Stimulated activated CD4-positive, alpha-beta T cell treated with anti-CD3 and anti-CD28 coated beads, TNF-alpha, amount 100 ng/mL, for 48 hours (primary cell): ENCODE measurements at regions not wholly inside any gene's neighbourhood (a gene's known extent, or its start where the extent isn't known, plus 50 kb on each side); places are given as distances from the start of the nearest gene placed in this dataset.
"Not testable (repeated sequence)": the region's sequence is repeated elsewhere in the genome, so short reads cannot be mapped to it uniquely, and the experiment has no call there.

Source experiments
- DNase-seq, 3 donors: peaks; one replicate each; pipeline ENCODE4 v3.0.0-alpha.2; 2020; ENCODE audit warnings: low read depth in 3 of 3

- no peak for DNase-seq
Measured at GRCh38 chr11:93032580-93032979, 63.1 kb downstream of the MTNR1B start.

DNA sequence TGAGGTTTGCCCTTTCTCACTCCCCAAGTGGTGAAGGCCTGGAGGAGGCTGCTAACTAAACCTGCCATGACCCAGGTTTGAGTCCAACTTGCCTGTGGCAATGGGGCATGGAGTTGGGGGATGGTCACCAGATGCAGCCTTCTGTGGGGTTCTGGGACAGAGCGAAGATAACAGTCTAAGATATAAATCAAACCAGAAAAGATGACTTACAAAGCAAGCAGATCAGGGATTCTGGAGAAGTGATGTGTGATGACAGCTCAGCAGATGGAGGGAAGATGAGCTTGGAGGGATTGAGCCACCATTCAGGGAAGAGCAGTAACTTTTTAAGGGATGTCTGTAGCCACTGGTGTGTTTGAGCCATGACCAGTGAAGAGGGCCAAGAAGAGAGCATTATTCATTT is 63.6 kb downstream of the MTNR1B start:
- DNase-seq: no peak

- no peak for DNase-seq
Measured at GRCh38 chr11:93034031-93034722, 64.7 kb downstream of the MTNR1B start.

- DNase-seq: no peak
Measured at GRCh38 chr11:93034723-93035039, 65.2 kb downstream of the MTNR1B start.

DNA sequence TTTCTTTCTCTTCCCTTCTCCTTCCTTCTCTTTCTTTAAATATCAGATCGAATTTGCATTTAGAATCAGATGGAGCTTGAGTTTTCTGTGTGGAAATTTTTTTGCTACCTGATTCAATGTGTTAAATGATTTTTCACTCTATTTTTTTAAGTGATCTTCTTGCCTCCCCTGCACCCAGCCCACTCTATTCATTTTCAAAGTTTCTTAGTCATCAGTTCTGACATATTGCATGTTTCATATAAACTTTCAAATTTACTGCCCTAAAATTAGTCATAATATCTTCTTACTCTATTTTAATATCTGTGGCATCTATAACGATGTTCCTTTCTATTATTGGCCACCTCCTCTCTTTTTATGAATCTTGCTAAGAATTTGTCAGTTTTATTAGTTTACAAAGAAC is 69.1 kb downstream of the MTNR1B start:
- no peak for DNase-seq

DNA sequence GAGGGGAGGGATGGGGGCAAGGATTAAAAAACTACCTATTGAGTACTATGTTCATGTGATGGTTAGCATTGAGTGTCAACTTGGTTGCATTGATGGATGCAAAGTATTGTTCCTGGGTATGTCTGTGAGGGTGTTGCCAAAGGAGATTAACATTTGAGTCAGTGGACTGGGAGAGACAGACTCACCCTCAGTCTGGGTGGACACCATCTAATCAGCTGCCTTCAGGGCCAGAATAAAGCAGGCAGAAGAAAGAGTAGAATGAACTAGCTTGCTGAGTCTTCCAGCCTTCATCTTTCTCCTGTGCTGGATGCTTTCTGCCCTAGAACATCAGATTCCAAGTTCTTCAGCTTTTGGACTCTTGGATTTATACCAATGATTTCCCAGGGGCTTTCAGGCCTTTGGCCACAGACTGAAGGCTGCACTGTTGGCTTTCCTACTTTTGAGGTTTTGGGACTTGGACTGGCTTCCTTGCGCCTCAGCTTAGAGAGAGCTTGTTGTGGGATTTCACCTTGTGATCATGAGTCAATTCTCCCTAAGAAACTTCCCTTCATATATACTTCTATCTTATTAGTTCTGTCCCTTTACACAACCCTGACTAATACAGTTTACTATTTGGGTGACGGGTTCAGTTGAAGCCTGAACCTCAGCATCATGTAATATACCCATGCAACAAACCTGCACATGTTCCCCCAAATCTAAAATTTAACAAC is 70.2 kb downstream of the MTNR1B start:
- DNase-seq: no peak

DNA sequence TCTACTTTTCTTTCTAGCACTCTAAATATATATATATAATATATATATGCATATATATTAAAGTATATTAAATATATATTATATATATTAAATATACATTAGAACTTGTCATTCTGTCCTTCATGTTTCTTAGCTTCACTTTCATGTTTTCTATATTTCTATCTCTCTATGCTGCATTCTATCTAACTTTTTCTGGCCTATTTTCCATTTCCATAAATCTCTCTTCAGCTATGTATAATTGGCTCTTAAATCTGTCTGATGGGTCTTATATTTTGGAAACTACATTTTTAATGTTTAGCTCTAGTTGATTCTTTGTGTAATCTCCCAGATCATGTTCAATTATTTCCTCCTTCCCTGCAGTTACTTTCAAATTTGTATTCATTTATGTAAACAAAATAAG is 72.2 kb downstream of the MTNR1B start:
- no peak for DNase-seq

DNA sequence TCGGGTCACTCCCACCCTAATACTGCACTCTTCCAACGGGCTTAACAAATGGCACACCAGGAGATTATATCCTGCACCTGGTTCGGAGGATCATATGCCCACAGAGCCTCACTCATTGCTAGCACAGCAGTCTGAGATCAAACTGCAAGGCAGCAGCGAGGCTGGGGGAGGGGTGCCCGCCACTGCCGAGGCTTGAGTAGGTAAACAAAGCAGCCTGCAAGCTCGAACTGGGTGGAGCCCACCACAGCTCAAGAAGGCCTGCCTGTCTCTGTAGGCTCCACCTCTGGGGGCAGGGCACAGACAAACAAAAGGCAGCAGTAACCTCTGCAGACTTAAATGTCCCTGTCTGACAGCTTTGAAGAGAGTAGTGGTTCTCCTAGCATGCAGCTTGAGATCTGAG is 73.7 kb downstream of the MTNR1B start:
- not testable (repeated sequence) for DNase-seq

DNA sequence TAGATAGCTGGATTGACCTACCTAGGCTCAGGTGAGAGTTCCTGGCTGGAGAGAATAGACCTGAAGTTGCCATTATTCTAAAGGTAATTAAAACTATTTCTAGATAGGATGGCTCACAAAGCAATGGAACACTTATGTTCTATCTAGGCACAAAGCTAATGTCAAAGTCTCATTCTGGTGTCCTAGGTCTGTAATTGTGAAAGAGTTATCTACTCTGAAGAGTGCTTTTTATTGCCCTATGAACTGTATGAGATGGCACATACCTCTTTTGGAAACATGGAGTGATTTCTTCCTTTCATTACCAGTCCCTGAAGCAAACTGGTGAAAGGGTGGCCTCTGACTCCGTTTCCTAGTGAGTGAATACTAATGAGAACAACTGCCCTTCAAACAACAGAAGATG is 80.3 kb downstream of the MTNR1B start:
- no peak for DNase-seq

- DNase-seq: no peak
Measured at GRCh38 chr11:93051186-93051585, 81.7 kb downstream of the MTNR1B start.

- no peak for DNase-seq
Measured at GRCh38 chr11:93053864-93054263, 84.4 kb downstream of the MTNR1B start.

DNA sequence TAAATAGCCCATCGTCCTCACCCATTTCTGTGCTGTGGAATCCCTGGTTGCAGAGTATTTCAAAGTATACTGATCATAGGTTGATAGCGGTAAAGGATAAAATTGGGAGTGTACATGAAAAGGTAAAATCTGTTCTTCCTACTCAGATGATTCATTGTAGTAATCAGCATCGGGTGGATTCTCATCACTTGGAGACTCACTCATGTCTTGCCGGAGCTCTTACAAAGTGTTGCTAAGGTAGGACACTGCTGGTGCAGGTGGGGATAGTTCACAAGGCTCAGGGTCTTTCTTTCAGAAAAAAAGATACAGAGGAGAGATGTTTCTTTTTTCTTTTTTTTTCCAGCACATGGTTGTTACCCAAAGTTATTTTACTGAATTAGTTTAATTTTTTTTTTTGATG is 84.8 kb downstream of the MTNR1B start:
- no peak for DNase-seq

- DNase-seq: peak in 1 of 3 donors; percentile 14
Measured at GRCh38 chr11:93054881-93055280, 85.4 kb downstream of the MTNR1B start.

DNA sequence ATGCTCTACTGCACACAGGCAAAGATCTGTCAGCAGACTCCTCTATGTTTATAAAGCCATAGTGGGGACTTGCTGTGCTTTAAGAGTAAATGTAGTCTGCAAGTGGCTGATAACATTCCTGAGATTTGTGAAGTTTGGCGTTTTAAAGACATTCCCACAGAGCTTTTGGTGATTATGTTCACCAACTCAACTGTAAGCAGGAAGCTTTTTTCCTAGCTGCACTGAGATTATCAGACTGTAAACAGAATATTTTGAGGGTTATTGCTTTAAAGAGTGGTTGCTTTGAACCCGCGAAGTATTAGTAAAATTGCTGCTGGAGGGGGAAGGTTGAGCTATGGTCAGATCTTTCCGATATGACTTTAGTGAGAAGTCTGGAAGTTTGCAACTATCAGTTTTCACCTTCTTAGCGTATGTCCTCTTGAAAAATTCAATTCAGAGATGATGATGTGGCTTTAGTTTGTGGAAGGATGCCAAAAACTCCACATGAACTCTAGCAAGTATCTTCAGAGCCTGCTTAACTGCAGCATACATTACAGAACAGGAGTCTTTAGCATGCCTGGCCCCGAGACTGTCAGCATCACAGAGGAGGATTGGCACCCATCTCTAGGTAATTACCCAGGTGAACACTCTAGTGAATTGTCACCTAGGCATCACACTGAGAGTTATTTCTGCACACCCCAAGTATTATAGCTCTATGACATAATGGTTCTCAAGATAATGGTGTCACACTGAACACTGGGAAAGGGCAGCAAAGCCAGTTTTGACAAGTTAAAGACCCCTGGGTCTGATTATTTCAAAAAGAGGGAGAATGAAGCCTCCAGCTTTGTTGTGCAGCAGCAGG is 89.9 kb downstream of the MTNR1B start:
- no peak for DNase-seq

DNA sequence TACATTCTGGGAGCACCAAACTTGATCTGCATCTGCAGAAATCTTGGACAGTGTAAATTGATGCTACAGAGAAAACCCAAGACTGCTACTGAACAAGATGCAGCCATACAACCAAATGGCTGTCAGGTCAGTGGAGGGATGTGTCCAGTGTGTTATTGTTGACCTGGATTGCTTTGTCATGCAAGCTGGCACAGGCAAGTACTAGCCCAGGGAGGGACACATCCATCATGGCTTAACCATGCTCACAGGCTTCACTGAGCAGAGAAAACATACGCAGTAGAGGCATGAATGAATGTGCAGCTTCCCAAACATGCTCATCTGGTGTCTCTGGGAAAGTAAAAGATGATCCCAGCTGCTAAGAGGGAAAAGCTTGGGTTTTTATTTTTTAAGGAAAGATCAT is 93.6 kb downstream of the MTNR1B start:
- no peak for DNase-seq

GRCh38 chr11:93065074-93065674 is 95.7 kb downstream of the MTNR1B start:
- DNase-seq: not testable (repeated sequence)

DNA sequence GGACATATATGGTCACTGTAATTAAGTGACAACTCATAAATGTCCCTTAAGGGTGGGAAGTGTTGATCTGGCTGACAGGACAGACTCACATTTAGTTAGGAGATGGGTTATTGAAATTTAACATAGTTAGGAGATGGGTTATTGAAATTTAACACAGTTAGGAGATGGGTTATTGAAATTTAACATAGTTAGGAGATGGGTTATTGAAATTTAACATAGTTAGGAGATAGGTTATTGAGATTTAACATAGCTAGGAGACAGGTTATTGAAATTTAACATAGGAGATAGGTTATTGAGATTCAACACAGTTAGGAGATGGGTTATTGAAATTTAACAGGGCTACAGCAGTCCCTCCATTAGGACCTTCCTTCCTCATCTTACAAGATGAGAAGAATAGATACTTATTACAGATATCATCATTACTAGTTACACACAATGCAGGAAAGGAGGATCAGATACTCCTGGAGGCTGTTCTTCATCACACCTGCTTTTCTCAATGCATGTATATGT is 98.5 kb downstream of the MTNR1B start:
- DNase-seq: no peak

DNA sequence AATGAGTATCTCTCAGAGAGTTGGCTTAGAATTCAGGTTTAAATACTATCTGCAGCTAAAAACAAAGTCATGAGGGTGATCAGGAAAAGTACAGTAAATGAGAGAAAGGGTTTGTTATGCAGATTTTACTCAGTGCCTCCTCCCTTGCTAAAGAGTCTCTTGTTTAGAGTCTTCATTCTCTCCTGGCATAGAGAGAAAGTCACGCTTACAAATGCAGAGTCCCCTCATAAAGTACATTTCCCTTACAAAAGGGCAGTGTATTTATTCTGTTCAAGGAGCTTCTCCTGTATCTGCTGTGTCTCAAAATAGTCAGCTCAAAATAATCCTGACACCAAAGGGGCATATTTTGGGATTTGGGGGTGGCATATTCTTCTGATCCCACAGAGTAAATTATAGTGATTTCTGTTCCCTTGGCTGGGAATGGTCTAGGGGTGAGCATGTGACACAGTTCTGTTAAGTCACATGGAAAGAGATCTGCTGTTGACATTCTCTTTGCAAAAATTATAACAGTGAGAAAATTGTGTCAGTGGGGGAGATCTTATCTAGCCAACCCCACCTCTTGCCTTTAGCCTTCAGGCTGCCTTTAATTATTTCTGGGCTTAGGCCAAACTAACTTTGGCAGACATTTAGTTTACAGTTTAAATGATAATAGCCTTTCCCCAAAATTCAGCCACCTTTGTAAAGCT is 102.9 kb downstream of the MTNR1B start:
- DNase-seq: no peak

GRCh38 chr11:93073026-93073425 is 103.6 kb downstream of the MTNR1B start:
- no peak for DNase-seq

DNA sequence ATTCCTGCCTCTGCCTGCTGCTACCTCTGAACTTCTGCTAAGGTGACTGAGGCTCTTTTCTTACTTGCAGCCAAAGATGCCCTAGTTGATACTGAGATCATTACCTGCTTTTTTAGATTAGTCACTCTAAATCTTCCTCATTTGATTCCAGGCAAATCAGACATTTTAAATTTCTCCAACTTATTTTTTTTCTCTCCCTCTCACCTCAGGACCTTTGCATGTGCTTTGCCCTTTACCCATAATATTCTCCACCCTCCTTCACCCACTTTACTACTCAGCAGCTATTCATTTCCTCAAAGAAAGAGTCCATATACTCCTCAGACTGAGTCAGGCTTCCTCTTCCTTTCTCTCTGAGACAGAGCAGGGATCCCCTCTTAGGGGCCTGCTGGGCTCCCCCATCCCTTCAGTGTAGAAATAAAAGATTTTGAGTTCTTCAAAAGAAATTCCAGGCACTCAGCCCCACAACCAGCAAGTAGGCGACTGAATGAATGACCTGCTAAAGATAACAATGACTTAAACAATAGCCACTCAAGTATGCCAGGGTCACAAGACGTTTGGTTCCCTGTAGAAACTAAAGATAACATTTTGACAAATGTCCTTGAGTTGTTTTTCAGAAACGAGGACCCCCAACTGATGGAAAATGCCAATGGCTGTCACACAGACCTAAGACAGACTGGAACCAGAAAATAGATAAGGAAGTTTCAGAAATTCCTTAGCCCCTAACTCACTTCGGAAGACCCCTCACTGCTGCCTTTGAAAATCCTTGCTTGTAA is 104.2 kb downstream of the MTNR1B start:
- DNase-seq: no peak

- DNase-seq: no peak
Measured at GRCh38 chr11:93074352-93074751, 104.9 kb downstream of the MTNR1B start.
